Gastroesophageal sphincter (tissue), 3 donors: ENCODE measurements at regions not wholly inside any gene's neighbourhood (a gene's known extent, or its start where the extent isn't known, plus 50 kb on each side); places are given as distances from the start of the nearest gene placed in this dataset.

Experiments
- EP300 ChIP-seq: sonication (generic); formaldehyde crosslinking; IDR thresholded peaks from one replicate; pipeline ENCODE4 v1.6.1; 2017; ENCODE audit warnings: antibody characterized with exemption, mild to moderate bottlenecking
- POLR2A ChIP-seq, 2 donors: fragments of 450-650 bp; IDR thresholded peaks; one replicate each; pipeline ENCODE4 v1.6.1; 2017; ENCODE audit warnings: antibody characterized with exemption in 2 of 2, mild to moderate bottlenecking in 2 of 2, moderate library complexity in 1 of 2
- TF ChIP-seq, protein P1 (sequence below), 4 experiments: fragments of 200-600 bp in 2 of 4; fragments of 450-650 bp in 2 of 4; sonication (generic) in 1 of 4; IDR thresholded peaks; one replicate each; pipeline ENCODE4 v1.5.1; 2017 to 2019; ENCODE audit warnings: antibody characterized with exemption in 4 of 4, mild to moderate bottlenecking in 2 of 4, moderate library complexity in 2 of 4

DNA sequence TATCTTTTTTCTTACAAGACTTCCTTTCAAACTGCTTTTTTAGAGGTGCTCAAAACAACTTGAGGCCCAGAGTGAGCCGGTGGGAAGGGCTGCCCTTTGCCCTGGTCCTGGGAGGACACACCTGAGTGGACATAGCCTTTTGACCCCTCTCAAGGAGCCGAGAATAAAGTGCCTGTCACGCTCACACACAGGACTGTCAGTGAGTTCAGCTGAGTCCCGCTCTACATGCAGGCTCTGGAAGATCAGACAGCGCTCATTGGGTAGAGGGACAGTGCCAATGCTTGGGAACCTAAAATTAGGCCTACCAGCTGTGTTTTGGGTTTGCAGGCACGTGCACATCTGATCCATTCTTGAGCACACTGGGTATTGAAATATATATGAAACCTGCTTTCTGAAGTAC is 387.8 kb downstream of the CD83 start:
- TF ChIP-seq, protein P1, sequence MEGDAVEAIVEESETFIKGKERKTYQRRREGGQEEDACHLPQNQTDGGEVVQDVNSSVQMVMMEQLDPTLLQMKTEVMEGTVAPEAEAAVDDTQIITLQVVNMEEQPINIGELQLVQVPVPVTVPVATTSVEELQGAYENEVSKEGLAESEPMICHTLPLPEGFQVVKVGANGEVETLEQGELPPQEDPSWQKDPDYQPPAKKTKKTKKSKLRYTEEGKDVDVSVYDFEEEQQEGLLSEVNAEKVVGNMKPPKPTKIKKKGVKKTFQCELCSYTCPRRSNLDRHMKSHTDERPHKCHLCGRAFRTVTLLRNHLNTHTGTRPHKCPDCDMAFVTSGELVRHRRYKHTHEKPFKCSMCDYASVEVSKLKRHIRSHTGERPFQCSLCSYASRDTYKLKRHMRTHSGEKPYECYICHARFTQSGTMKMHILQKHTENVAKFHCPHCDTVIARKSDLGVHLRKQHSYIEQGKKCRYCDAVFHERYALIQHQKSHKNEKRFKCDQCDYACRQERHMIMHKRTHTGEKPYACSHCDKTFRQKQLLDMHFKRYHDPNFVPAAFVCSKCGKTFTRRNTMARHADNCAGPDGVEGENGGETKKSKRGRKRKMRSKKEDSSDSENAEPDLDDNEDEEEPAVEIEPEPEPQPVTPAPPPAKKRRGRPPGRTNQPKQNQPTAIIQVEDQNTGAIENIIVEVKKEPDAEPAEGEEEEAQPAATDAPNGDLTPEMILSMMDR (IDR thresholded peaks at IDR 0.05), result no peak
- TF ChIP-seq POLR2A (IDR thresholded peaks at IDR 0.05), result no peak
- TF ChIP-seq EP300, result no peak
